SK-N-SH treated with all-trans-retinoic acid at 6 μM for 48 hours (cell line): ENCODE measurements at regions not wholly inside any gene's neighbourhood (a gene's known extent, or its start where the extent isn't known, plus 50 kb on each side); places are given as distances from the start of the nearest gene placed in this dataset.

Experiments
- ARNTL ChIP-seq: fragments of 450-650 bp; formaldehyde crosslinking; IDR thresholded peaks from 2 replicates; pipeline ENCODE4 v1.5.0; 2020; ENCODE audit warnings: low read depth, mild to moderate bottlenecking, moderate library complexity, borderline replicate concordance
- CREB5 ChIP-seq: fragments of 250-450 bp; sonication (Bioruptor Pico); IDR thresholded peaks from 2 replicates; pipeline ENCODE4 v1.5.1; 2020; ENCODE audit warnings: low read depth, mild to moderate bottlenecking, moderate library complexity
- CSRNP3 ChIP-seq: fragments of 250-450 bp; sonication (Bioruptor Pico); IDR thresholded peaks from 2 replicates; pipeline ENCODE4 v1.5.1; 2021; ENCODE audit warnings: mild to moderate bottlenecking, moderate library complexity
- GLIS3 ChIP-seq: fragments of 250-450 bp; sonication (Bioruptor Pico); IDR thresholded peaks from 2 replicates; pipeline ENCODE4 v1.5.0; 2020; ENCODE audit warnings: mild to moderate bottlenecking, moderate library complexity
- PATZ1 ChIP-seq: fragments of 250-450 bp; sonication (Bioruptor Pico); IDR thresholded peaks from 2 replicates; pipeline ENCODE4 v1.8.0; 2020; ENCODE audit warnings: mild to moderate bottlenecking, moderate library complexity, borderline replicate concordance
- PPARA ChIP-seq: fragments of 250-450 bp; sonication (Bioruptor Pico); IDR thresholded peaks from 2 replicates; pipeline ENCODE4 v1.5.0; 2020; ENCODE audit warnings: mild to moderate bottlenecking, borderline replicate concordance
- TOX ChIP-seq: fragments of 250-450 bp; sonication (Bioruptor Pico); IDR thresholded peaks from 2 replicates; pipeline ENCODE4 v1.8.0; 2021; ENCODE audit warnings: mild to moderate bottlenecking, moderate library complexity, borderline replicate concordance
- TSHZ2 ChIP-seq: fragments of 250-450 bp; sonication (Bioruptor Pico); IDR thresholded peaks from 2 replicates; pipeline ENCODE4 v1.5.0; 2020; ENCODE audit warnings: mild to moderate bottlenecking, moderate library complexity
- ZC3H10 ChIP-seq: fragments of 250-450 bp; sonication (Bioruptor Pico); IDR thresholded peaks from 2 replicates; pipeline ENCODE4 v1.5.1; 2021; ENCODE audit warnings: mild to moderate bottlenecking, moderate library complexity
- ZFP3 ChIP-seq: fragments of 250-450 bp; sonication (Bioruptor Pico); IDR thresholded peaks from 2 replicates; pipeline ENCODE4 v1.5.0; 2020; ENCODE audit warnings: mild to moderate bottlenecking, moderate library complexity
- ZFP30 ChIP-seq: fragments of 450-650 bp; formaldehyde crosslinking; IDR thresholded peaks from 2 replicates; pipeline ENCODE4 v1.5.0; 2022; ENCODE audit warnings: mild to moderate bottlenecking, moderate library complexity
- ZNF565 ChIP-seq: fragments of 450-650 bp; formaldehyde crosslinking; conservative IDR thresholded peaks from 2 replicates; pipeline ENCODE4 v1.5.0; 2020; ENCODE audit warnings: low read depth, mild to moderate bottlenecking, moderate library complexity

- TF ChIP-seq ZFP3 (no peak), ZFP30 (no peak), CSRNP3 (CRISPR knock-in tag) (no peak), ZC3H10 (no peak), ARNTL (CRISPR knock-in tag) (no peak), CREB5 (CRISPR knock-in tag) (no peak), TOX (CRISPR knock-in tag) (no peak), PPARA (CRISPR knock-in tag) (no peak), TSHZ2 (CRISPR knock-in tag) (no peak), PATZ1 (CRISPR knock-in tag) (no peak), ZNF565 (no peak), GLIS3 (CRISPR knock-in tag) (no peak)
Observed at GRCh38 chr16:66204756-66205155, 161.7 kb upstream of the CDH5 start.
